Middle frontal gyrus (tissue), 1 donor: ENCODE measurements at regions not wholly inside any gene's neighbourhood (a gene's known extent, or its start where the extent isn't known, plus 50 kb on each side); places are given as distances from the start of the nearest gene placed in this dataset.
"Not testable (repeated sequence)": the region's sequence is repeated elsewhere in the genome, so short reads cannot be mapped to it uniquely, and the experiment has no call there.

ENCODE experiments used
- DNase-seq: peaks from one replicate; pipeline ENCODE4 v3.0.0-alpha.2; 2015; ENCODE audit warnings: low spot score; ENCODE audit errors: extremely low spot score

DNA sequence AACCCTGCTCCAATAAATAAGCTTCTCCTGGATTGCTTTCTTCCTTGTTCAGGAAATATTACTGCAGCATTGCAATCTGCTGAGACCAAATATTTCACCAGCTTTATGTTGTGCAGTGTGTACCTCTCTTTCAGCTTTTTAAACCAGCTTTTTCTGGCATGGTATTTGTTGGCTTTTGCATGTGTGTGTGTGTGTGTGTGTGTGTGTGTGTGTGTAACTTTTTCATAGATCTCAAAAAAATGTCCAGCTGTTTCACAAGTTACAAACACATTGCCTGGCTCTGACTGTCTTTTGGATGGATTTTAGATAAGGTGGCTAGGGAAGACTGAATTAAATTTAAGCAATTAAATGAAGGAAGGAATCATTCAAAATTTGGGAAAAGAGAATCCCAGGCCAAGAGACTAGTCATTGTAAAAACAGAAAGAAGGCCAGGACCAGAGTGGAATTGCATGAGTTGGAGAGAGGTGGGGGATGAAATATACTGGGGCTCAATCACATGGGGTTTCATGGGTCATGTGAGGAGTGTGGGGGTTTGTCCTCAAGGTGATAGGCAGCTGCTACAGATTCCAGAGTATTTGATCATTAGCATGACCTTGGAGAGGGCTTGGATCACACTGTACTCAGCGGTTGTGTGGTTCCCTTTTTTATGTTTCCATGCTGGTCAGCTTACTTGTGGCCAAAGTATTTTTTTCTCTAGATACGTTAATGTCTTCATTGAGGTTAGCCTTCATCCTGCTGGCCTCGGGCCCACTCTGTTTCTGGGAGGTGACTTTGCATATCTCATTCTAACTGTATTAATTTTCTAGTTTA, 357.7 kb upstream of the BOD1L1 start:
- DNase-seq = no peak

DNA sequence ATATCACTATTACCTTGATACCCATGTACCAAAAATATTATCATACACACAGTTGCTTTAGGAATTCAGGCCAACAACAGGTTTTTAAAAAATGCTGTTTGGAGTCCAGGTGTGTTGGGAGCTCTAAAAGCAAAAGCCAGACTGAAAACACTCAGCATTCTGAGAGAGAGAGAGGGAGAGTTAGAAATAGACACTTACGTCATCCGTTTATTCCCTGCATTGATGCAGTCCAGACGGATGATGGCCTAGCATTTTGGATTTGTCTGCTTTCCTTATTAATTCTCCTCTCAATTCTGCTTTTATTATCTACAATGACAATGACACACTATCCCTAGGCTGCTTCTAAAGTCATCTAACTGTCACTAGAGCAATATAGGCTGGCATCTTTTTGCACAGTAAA, 358.3 kb upstream of the BOD1L1 start:
- no peak for DNase-seq

DNA sequence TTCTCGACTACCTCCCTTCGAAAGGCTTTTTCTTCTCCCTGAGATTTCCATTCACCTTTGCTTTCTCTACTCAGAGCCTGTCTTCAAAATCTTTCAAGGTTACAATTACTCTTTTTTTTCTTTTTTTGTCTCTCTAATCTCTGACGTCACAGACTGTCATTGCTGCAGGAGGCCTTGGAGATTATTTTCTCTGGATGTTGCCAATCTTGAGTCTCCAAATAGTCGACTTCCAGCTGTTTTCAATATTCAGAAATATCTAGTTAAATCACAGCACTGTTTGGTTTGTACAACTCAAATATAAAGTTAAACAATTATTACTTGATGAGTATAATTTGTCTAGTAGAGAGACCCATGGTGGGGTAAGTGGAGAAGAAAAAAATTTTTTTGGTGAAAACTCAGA, 359.0 kb upstream of the BOD1L1 start:
- no peak for DNase-seq

DNA sequence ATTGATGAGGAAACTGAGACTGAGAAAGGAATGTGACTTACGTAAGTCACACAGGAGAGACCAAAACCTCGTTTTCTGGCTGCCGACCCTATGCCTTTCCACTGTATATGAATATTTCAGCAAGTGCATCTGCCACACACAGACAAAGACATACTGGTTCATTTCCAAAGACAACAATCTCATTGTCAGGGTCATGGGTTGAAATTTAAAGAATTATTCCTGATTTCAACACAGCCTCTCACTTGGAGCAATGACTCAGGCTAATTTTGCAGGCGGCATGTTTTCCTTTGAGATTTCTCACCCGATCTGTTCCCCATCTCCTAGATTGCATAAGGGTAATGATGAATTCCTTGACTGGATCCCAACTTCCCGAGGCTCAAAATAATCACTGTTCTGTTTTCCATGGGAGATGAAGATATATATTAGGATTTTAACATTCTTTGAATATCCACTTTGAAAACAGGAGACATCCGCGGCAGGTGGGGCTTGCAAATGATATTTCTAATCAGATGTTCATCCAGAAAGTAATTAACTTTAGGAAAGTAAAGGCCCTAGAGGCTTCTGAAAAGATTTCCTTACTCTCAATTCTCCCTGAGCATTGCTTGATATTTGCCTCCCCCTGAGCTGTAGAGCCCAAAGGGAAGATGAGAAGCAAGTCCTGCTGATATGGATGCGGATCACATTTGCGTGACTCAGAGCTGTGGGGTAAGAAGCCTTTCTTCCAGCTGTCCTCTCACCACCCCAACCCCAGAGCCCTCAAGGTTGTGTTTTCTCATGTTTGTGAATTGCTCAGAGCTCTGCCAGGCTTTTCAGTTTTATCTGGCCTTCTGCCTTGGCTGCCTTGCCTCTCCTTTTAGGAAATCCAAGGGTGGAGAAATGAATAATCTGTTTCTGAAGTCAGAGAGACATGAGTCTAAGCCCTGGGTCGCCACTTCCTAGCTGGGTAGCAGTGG, 361.1 kb upstream of the BOD1L1 start:
- no peak for DNase-seq

DNA sequence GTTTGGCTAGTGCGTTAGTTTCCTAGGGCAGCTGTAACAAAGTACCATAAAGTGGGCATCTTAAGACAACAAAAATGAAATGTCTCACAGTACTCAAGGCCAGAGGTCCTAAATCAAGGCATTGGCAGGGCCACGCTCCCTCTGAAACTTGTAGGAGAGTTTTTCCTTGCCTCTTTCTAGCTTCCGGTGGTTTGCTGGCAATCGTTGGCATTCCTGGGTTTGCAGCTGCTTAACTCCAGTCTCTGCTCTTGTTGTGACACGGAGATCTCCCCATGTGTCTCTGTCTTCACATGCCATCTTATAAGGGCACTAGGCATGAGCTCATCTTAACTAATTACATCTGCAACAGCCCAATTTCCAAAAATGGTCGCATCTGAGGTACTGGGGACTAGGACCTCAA, 362.0 kb upstream of the BOD1L1 start:
- no peak for DNase-seq

DNA sequence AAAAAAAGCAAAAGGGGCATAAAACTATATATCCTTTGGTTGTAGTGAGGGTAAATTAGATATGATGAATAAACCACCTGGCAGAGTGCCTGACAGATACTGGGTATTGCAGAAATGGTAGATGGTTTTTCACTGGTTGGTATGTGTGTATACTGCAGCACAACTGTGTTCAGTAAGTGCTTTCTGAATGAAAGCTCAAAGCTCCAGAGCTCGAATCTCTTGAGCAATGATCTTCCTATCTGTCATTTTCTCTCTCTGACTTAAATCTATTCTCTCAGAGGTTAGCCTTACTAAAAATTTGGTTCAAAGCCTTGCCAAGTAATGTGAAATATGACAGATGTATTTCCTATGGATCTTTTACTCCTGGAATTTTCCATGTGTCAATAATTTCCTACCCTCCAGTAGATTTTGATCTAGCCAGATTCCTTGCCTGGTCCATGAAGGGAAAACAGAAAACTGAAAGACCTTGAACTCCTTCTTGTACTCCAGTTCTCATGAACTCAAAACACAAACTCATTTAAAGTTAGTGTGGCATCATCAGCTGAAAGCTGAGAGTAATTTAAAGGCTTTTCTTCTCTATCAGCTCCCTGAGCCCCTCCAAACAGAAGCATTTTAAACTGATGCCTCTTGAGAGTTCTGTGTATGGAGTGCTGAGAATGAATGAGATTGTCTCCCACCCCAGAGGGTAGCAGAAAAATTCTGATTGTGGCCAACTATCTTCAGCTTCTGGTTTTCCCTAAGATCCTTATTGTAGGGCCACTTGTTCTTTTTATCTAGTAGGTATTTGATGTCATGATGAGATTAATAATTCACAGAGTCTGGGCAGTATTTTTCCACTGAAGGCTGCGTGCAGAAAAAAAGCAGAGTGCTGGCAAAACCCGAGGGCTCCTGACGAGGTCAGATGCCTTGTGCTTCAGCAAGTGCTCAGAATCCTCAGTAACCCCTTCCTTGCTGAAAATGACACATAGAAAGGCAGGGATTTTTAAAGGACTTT, 363.4 kb upstream of the BOD1L1 start:
- DNase-seq = no peak

DNA sequence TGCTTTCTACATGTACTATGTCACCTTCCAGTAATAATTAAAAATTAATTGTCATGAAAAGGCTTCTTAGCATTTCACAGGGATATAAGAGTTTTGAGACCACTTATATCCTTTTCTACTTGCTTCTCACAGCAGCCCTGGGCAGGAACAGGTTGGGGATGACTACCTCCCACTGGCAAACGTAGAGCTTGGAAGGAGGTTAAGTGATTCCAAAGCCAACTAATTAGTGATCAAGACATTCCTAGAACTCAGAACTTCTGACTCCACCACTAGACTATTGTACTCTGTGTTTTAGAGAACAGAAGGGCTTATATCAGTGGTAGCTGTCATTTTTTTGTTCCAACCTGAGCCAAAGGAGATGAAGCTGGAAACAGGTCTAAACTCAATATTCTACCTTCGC, 364.5 kb upstream of the BOD1L1 start:
- no peak for DNase-seq

DNA sequence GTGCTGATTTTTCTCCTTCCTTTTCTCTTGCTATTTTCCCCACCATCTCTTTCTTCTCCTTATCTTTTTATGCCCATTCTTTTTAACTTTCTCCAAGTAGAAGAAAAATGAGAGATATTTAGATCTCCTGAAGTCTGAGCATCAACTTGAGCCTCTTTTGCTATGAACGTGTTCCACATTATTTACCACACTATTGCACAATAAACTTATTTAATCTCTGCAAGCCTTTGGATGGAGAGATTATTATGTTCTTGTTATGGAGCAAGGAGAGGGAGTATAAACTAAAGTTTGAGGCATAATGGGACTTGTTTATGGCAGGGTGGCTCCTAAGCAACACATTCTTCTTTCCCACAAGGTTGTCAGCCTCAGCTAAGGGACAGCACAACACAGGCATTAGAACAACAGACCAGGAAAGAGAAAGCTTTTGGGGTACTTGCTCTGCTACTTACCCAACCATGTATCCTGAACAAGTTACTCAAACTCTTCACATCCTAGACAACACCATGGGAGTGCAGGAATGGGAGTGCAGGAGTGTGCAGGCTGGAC, 365.5 kb upstream of the BOD1L1 start:
- DNase-seq = no peak

DNA sequence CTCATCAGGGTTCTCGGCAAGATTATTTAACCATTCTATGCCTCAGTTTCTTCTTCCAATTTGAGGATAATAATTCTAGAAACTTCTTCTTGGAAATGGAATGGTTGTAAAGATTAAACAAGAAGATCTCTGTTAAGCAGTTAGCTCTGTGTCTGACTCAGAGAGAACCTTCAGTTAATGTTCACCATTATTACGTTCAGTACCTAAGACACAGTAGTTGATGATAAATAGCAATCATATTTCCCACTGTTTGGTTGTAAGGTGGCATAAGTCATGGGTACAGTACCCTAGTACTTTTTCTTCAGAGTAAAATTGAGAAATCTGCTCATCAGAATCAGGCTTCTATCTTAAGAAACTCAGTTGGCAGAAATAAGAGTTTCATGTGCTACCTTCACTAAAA, 366.5 kb upstream of the BOD1L1 start:
- no peak for DNase-seq

DNA sequence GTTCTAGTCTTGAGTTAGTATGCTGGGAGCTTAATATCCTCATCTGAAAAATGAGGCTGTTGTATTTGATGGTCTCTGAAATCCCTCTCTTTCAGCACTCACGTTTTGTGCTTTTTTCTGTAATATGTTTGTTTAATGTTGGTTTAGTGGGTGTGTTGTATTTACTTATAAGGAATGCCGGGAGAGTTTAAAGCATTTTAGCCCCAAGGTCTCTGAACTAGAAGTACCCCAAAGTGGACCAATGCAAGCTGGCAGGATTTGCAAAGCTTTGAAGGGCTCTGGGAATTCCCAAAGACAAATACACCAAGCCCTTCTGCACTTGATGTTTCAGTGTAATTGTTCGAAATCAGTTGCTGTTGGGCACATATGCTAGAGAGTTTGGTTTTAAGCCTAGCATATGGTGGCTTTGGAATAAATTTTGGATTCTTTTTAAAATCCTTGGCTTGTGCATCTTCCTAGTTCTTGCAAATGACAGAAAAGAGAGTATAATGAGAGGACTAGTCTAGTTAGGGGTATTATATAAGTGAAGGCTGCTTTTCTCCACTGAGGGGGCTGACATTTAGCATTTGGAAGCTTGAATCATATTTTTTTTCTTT, 371.4 kb upstream of the BOD1L1 start:
- no peak for DNase-seq

DNA sequence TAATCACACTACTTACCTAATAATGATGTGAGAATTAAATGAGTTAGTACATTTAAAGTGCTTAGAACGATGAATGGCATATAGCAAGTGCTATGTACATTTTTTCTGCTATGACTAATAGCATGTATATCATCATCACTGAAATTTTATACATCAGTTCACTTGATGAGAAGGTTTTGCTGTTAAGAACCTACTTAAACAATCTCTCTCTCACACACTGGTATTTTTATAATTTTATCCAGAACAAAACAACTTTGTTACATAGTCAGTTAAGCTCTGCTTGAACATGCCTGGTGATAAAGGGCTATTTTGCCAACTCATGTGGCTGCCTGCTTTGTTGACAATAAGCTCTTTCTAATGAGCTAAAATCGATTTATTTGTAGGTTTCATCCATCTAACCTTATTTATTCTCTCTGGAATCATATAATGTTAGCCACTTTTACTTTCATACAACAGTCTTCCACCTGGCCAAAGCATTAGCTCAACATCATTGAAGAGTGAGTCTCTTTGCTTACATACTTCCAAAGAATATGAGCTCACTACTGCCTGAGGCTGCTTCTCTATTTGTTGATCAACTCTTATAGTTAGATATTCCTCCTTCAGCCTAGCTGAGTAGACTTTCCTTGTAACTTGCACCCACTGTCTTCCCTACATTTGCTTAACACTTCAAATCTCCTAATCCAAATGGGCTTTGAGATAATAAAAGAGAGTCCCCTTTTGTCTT, 372.7 kb upstream of the BOD1L1 start:
- no peak for DNase-seq

DNA sequence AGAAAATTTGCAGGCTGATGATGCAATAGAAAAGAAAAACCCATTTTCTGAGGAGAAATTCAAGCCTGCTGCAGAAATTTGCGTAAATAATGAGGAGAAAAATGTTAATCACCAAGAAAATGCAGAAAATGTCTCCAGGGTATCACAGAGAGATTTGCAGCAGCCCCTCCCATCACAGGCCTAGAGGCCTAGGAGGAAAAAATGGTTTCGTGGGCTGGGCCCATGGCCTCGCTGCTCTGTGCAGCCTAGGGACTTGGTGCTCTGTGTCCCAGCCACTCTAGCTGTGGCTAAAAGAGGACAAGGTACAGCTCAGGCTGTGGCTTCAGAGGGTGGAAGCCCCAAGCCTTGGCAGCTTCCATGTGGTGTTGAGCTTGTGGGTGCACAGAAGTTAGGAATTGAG, 374.8 kb upstream of the BOD1L1 start:
- not testable (repeated sequence) for DNase-seq

DNA sequence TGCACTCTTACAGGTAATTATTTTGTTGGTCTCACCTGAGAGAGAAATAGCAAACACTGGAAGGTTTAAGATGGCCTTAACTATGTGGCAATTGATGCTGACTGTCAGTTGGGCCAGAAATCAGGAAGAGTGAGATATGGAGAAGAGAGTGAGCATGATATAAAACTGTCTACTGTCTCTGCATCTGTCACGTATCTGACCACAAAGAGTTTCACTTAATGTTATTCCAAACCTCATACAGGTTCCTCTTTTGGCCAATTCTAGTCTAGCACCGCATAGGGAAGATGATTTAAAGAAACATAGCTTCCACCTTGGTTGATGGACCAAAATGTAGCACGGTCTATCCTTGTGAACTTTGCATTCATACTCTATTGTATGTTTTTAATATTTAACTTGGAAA, 381.0 kb upstream of the BOD1L1 start:
- DNase-seq = no peak

DNA sequence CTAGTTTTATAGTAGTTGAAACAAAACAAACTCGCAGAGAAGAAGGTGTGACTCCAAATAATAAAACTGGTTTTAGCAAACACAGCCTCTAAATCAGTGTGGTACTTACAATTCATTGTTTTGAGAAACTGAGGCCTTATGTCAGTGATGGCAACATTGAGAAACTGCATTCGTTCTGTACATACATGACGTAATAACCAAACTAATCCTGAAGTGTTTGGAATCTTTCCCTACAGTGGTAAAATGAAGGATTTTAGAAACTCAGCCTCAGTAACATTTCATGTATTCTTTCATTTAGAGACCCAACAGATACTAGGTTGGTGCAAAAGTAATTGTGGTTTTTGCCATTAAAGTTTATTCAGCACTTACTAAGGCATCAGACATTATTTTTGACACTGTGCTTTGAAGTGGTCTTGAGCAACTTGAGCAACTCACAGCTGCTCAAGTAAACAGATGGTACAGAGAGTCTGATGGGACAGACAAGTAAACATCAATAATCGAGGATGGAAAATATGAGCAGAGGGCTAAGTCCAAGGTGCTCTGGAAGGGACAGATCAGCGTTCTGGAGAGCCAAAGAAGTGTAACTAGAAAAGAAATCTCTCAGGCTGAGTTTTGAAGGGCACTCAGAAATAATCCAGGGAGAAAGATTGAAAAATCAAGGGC, 390.8 kb upstream of the BOD1L1 start:
- no peak for DNase-seq

DNA sequence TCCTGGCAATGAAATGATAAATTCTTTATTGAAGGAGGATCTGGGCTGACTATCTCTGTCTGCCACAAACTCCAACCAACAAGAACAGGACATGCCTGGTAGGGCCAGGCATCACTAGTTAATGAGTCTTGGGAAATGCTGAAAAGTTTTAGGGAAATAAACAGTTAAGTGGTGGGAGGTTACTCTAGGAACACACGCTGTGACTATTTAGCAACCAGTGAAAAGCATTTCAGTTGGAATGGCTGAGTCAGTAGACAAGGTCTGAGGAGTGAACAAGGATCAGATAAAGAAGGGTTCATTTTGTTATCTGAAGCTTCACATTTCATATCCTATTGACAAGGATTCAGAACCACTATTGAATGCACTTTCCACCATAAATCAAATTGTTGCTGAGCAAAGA, 394.9 kb upstream of the BOD1L1 start:
- no peak for DNase-seq

DNA sequence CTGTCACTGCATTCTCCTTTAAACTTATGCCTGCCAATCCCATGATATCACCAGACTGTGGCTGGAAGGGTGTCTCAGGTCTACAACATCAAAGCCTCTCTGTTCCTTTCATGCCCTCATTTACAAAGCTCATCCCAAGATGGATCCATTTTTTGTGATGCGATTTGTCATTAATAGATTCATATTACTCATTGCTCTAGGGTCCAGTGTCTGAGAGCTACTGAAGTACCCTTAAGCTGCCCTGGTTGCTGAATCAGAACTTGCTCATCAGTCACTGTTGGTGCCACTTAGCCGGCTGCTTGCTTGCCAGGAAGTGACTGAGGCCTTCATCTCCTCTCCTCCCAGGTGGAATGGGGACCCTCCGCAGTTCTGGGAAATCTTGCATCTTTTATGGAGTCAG, 395.5 kb upstream of the BOD1L1 start:
- no peak for DNase-seq

DNA sequence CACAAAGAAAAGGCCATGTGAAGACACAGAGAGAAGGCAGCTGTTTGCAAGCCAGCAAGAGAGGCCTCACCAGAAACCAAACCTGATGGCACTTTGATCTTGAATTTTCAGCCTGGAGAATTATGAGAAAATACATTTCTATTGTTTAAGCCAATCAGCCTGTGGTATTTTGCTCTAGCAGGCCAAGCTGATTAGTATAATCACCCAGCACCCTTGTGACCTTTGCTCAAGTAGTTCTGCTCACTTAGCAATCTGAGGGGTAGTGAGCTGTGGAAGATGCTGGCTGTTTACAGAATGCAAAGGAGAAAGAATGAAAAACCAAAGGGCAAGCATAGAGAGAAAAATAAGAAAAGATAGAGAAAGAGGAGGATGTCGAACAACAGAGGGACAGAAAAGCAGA, 396.4 kb upstream of the BOD1L1 start:
- no peak for DNase-seq

DNA sequence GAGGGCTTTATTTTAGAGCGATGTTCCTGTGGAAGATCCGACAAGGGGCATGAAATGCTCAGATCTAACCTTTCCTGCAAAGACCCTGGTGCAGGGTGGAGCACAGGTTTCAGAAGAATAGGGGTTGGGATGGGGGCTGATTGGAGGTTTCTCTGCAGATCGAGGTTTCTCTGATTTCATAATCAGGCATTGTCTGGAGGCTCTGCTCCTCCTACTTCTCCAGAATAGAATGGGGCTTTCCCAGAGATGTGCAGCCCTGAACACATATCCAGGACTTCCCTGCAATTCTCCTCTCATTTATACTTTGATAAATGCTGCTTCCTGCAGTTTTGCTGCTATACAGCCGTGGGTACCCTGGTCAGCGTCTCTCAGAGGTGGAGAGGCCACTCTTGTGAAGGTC, 397.6 kb upstream of the BOD1L1 start:
- DNase-seq = no peak

DNA sequence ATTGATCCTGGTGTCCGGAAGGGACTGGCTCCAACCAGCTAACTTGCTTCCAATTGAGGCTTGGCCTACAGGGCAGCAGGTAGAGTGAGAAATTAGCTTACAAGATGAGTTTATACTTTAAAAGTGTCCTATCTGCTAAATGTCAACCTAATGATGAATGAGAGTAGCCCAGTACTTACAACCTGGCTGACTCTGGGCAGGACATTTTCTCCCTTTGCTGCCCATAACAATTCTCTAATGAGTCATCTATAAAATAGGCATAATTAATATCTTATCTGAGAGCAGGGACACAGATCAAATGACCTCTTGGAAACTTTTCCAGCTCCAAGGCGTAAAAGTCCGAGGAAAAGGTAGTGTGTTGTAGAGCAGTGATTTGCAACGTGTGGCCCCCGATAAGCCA, 398.4 kb upstream of the BOD1L1 start:
- DNase-seq = no peak
